ENCODE measurements at regions not wholly inside any gene's neighbourhood (a gene's known extent, or its start where the extent isn't known, plus 50 kb on each side); places are given as distances from the start of the nearest gene placed in this dataset.
"Not testable (repeated sequence)": the region's sequence is repeated elsewhere in the genome, so short reads cannot be mapped to it uniquely, and the experiment has no call there.

DNA sequence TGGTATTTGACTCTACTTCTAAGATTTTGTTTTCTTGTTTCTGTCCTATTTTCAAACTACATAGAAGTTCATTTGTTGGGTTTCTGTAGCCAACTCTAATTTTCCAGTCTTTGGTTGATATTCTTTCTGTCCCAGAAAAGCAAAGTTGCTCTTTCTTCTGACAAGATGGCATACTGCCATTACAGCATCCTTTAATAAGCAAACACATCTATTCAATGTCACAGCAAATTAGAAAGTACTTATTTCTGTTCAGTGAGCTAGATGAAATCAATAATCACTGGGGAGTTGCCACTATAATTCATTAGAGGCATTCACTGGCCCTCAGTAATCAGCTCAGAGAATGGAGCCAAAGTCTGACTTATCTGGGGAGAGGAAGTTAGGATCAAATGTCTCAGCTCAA, 1258.0 kb upstream of the IGFBP7 start:
- DNase-seq, result peak; percentile 4 to 13

DNA sequence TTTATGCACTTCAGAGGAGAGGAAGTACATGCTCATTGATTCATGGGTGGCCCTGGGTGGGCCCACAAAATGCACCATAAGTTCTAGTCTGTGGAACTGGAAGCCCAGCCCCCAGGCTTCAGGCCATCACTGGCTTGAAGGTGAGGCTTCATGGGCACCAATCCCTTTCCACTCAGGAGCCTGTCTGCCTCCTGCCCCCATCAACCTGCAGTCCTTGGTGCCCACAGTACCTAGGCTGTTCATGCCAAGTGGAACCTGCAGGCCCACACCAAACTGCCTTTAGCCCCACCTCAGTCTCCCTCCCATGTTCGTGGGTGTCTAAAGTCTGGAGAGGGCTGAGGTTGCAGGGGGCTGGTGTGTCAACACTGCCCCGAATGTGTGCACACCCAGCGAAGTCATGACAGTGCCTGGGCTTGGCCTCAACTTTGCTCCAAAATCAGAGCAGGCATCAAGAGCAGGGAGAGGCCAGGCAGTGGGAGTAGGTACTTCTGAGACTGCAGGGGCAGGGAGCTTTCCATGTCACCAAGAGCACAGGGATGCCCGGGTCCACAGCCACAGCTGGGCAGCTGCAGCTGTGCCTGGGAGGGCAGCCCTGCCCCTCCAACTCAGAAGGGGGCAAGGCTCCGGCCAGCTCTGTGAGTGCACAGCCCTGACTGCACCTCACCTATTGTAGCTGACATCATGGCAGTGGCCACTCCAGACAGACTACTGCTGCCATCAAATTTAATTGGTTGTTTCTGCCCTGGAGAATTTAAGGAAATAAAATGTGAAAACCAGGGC, 1250.4 kb upstream of the IGFBP7 start:
- no peak for DNase-seq

DNA sequence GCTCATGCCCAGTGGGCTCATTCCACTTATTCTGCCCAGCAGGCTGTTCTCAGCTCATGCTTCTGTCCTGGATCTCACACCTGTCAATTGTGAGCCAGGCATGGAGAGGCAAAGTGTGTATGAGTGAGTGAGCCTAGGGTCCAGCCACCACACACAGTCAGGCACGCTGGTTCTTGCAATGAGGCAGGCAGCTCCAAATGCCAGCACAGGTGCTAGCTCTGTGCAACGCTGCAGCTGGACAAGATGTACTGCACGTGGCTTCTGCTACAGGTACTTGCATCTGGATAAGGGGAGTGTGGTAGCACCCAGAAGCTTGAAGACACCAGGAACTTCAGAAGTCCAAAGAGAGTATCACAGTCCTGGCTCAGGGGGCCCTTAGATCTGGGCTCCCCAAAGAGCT, 1249.4 kb upstream of the IGFBP7 start:
- DNase-seq, result no peak

DNA sequence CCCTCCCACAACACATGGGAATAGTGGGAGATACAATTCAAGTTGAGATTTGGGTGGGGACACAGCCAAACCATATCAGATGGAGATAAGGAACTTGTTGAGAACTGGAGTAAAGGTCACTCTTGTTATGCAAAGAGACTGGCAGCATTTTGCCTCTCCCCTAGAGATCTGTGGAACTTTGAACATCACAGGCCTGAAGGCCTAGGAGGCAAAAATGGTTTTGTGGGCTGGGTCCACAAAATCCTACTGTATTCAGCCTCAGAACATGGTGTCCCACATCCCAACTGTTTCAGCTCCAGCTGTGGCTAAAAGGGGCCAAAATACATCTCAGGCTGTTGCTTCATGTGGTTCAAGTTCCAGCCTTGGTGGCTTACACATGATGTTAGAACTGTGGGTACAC, 1247.8 kb upstream of the IGFBP7 start:
- no peak for DNase-seq

DNA sequence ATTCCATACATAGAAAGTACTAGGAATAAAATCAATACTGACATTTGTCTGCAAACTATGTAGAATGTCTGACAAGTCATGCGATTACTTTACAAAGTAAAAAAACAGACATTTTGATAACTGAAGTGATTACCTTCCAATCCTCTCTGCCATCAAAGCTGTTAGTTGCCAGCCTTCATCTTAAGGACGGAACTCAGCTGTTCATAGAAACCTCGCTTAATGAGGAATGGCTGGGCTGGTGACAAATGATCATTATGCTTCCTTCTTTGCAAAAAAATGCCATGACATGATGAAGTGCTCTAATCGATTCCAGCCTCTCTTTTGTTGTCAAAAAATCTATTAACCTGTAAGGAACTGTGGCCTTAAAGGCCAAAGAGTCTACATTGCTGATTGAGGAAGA, 1214.9 kb upstream of the IGFBP7 start:
- no peak for DNase-seq

DNA sequence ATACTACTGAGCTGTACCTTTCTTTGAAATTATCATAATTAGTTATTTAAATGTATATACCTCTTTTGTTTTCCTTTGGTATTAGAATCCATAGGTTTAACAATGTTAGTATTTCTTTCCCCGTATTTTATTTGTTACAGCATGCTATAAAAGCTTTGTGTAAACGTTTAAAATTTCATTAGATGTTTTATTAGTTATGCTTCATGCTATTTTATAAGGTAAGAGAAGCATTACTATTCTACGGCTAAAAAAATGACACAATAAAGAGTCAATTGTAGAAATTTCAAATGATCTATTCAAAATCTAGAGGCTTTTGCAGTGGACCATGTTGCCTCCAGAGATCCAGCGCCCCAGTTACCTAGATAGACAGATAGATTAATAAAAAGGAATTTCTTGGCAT, 1203.3 kb upstream of the IGFBP7 start:
- no peak for DNase-seq

DNA sequence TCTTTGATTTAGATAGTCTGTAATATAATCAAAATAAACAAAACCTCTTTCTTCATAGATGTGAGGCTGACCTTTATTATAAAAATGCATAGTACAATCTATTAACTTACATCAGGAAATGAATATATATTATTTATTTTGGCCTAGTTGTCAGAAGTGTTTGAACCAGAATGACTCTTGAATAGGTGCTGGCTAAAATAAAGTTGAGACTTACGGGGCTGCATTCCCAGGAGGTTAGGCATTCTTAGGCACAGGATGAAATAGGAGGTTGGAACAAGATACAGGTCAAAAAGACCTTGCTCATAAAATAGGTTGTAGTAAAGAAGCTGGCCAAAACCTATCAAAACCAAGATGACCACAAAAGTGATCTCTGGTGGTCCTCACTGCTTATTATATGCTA, 1193.3 kb upstream of the IGFBP7 start:
- no peak for DNase-seq

DNA sequence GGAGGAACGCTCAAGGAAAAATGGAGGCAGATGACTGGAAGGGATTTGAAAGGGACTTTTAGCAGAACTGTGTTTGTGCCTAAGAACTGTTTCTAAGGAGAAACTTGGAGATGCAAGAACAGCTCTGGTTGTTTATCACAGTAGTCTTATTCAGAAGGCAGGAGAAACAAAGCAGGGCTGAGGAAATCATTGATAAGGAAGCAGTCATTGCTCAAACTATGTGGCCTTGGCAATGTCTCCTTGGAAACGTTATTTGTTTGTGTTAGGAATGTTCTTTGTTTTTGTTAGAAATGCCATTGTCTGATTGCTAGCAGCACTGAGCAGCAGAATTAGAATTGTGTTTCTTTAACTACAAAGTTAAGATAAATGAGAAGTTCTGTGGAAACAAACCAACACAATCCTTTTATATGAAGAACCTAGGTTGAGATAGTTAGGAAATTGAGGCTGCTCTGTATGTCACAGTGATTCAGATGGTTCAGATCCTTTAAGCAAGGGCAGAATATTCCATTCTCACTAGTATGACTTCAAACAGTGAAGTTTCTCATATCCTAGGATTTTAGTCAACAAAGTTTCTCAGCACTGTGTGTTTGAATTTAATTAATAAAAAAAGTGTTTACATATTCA, 1191.3 kb upstream of the IGFBP7 start:
- DNase-seq, result peak; percentile 54 to 73

DNA sequence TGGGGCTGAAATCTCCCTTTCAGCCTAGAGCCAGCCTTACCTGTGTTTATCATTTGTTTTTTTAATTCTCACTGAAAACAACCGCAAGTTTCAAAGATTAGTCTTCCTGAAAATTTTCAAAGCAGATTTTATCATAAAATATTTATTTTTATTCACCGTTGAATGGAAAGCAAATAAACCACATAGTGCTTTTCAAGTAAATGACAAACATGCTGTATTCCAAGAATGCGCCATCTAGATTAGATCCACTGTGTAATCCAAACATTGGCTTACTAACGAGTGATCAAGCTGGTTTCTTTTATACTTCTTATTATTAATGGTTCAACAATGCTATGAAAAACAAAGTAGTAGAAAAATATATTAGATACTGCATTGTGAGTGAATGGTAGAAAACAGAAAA, 1176.2 kb upstream of the IGFBP7 start:
- no peak for DNase-seq

DNA sequence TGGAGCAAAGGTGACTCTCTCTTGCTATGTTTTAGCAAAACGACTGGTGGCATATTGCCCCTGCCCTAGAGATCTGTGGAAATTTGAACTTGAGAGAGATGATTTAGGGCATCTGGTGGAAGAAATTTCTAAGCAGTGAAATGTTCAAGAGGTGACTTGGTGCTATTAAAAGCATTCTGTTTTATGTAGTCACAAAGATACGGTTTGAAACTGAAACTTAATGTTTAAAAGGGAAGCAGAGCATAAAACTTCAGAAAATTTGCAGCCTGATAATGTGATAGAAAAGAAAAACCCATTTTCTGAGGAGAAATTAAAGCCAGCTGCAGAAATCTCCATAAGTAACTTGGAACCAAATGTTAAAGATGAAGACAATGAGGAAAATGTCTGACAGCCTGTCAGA, 1170.7 kb upstream of the IGFBP7 start:
- DNase-seq, result not testable (repeated sequence)

DNA sequence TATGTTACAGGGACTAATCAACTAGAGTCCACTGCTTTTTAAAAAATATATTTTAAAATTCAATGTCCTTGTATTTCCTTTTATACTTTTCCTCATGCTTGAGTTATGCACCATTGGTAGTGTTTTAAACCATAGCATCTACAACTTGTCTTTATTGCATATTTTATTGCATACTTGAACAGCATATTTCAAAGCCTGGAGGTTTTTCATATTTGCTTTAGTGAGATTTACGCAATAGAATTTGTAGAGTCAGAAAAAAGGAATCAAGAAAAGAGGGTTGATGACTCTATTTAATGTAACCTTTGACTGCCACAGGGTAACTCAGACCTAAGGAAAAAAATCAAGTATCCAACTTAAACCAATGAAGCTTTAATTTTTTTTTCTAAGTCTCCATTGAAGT, 1165.7 kb upstream of the IGFBP7 start:
- DNase-seq, result no peak

DNA sequence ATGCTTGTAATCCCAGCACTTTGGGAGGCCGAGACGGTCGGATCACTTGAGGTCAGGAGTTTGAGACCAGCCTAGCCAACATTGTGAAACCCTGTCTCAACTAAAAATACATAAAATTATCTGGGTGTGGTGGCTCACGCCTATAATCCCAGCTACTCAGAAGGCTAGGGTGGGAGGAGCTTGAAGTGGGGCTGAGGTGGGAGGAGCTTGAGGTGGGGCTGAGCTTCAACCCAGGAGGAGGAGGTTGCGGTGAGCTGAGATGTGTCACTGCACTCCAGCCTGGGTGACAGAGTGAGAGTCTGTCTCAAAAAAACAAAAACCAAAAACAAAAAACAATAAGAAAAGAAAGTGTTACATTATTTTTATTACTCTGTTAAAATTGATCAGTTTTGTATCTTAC, 1164.4 kb upstream of the IGFBP7 start:
- DNase-seq, result no peak

DNA sequence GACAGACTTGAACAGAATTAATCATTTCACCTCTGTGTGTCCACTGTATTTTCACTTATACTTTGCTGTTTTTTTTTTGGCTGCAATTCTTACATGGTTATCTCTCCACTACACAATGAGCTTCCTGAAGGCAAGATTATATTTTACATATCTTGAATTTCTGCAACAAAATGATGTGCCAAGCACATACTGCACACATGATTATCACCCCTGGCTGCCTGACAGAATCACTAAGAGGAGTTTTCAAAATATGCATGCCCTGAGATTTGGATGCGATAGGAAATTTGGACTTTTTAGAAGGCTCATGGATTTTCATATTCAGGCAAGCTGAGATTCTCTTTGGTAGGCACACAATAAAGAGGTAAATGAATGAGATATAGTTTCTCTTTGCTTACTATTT, 1162.1 kb upstream of the IGFBP7 start:
- DNase-seq, result no peak

DNA sequence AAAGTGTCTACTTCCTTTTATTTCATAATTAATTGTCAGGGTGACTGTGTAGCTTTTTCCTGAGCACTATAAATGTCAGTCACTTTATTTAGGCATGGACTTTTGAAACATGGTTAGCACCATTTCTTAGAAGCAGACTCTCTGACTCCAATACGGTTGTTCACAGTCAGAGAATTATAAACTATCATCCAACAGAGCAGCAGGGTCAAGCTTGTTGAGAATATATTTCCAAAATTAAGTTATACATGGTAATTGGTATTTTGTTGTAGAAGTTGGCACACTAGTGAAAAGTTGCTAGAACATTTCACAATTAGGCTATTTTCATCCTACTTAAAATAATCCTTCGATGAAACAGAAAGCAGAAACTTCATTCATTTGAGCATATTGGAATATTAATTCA, 1155.5 kb upstream of the IGFBP7 start:
- no peak for DNase-seq

DNA sequence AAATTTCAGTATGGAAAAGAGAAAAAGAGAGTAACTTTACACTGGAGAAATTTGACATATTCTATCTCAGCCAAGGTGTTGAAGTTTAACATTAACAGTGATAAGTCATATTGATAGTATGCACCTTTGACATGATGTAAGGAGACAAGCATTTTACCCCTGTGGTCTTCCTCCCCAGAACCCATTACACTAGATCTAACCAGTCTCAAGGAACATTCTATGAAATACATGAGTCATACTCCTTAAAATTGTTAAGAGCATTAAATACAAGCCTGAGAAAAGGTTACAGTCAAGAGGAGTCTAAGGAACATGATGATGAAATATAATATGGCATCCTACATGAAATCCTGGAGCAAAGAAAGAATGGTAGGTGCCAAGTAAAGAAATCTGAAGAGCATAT, 1151.3 kb upstream of the IGFBP7 start:
- no peak for DNase-seq

DNA sequence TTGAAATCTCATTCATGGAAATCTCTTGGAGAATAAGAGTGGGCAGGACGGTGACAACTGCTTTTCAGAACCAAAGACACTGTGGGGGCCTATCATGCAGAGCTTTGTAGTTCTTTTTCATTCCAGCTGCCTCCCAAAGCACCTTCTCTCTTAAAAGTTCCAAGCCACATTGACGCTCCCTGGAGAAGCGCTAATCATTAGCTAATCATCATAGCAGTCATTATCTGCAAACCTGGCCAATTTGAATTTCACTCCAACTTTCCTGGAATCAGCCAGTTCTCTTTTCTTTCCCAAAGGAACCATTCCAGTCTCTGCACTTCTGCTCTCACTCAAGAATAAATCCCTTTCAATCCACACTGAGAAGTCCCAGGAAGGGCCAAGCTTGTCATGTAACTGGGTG, 1144.1 kb upstream of the IGFBP7 start:
- no peak for DNase-seq

DNA sequence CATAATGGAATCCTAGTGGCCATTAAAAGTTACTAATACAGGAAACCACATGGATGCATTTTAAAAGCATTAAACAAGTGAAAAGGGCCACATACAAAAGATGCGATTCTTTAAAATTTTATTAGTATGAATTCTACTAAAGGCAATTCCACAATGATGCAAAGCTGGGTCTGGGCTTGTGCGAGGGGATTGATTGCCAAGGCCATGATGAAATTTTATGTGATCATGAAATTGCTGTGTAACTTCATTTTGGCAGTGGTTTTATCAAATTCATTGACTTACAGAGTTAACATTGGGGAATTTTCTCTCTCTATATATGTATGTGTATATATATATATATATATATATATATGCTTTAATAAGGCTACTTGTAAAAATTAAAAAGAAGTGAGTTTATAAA, 1142.5 kb upstream of the IGFBP7 start:
- DNase-seq, result no peak

DNA sequence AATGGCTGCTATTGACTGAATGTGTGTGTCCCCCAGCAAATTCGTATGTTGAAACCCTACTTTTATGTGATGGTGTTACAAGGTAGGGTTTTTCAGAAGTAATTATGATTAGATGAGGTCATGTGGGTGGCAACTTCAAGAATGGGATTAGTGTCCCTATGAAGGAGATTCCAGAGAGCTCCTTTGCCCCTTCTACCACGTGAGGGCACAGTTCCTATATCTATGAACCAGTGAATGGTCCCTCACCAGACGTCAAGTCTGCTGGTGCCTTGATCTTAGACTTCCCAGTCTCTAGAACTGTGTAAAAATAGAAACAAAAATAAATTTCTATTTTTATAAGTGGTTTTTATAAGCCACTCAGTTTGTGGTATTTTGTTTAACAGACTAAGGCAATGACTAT, 1137.6 kb upstream of the IGFBP7 start:
- no peak for DNase-seq

DNA sequence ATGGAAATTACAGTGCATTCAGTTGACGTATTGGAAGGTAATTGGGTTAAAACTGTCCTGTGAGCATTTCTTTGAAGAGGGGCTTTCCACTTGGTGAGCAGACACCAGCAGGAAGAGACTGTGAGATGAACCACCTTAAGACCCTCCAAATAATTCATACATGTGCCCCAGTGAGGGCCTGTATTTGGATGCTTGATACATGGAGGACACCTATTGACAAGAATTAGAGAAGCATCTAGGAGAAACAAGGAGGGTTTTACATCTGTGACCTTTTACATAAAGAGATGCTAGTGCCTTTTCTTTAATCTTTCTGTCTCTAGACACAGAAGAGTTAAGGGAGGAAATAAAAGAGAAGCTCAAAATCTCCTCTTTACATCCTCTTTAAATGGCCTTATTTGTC, 1115.3 kb upstream of the IGFBP7 start:
- DNase-seq, result no peak

DNA sequence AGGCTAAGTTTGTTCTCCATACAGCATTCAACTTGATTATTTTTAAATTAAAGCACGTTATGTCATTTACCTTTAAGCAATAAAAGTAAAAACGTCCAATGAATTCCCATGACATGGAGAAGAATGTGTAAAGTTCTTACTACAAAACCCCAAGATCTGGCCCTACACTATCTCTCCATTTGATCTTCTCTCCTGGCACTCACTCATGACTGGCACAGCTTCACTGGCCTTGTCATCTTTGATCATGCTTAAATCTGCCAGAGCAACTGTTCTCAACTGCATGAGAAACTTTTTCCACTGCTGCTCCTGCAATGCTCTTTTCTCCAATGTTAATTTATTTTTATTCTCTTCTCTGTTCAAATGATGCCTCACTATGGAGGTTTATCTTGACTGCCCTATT, 1109.0 kb upstream of the IGFBP7 start:
- no peak for DNase-seq

DNA sequence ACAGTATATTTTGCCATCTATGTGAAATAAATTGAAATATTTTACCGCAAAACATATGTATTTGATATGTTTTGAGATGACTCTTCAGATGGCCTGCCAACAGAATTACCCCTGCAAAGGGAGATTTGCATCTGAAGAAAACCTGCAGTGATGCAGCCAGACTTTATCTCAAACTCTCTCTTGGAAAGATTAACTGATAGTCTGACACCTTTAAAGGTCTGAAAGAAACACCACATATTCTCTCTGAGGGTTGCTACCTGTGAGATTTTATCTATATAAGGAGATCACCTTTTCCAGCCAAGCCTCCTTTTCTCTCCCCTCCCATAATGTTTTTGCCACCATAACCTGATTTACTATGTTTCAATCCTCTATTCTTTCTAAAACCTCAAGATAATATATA, 1106.3 kb upstream of the IGFBP7 start:
- DNase-seq, result no peak

DNA sequence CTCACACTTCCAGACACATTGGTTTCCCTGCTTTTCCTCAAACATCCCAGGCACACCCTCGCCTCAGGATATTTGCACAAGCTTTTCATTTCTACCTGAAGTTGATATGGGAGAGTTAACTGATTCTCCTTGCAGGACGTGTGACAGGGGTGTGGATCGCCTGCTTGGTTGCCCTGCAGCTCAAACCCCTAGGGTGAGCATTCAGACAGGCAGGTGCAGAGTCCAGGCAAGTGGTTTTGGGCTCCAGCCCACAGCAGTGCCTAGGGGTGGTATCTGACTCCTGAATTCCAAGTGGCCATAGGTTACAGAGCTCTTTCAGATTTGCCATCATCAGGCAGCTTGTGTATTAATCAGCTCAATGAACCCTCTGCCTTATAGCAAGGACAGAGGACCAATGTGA, 1104.2 kb upstream of the IGFBP7 start:
- no peak for DNase-seq

DNA sequence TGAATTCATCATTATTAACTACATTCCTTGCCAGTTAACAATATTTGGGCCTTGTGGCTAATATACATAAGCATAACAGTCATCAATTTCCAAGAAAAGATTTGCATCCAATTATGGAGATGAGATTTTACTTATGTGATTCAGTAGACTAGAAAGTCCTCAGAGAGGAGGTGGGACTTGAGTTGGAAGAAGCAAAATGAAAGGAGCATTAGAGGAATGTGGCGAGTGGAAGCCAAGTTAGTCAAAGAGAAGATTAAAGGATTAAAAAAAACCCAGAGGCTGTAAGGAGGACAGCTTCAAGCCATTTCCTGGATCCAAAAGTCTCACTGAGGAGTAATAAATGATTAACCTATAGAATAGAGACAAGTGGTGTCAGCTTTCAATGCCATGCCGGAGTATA, 1099.4 kb upstream of the IGFBP7 start:
- DNase-seq, result no peak

DNA sequence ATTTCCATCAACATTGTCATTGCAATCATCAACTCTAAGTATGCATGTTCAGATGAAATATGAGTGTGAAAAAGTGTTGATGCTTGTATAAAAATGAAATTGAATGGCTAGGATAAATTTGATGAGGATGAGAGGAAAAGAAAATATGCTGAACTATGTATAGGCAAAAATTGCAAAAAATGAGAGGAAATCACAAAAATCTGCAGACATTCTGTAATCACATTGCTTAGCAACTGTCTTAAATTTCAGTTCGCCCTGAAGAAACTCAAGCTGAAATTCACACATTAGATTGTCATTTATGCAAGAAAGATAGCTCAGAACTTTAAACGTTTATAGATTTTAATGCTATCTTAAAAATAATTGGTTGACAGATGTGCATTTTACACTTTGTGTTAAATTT, 1098.8 kb upstream of the IGFBP7 start:
- DNase-seq, result no peak

All from right lung (tissue), 2 donors.